K562 (cell line): ENCODE measurements at regions not wholly inside any gene's neighbourhood (a gene's known extent, or its start where the extent isn't known, plus 50 kb on each side); places are given as distances from the start of the nearest gene placed in this dataset.

Experiments used
- ATF1 ChIP-seq, 2 experiments: fragments of 450-650 bp in 1 of 2; IDR thresholded peaks; 2 replicates each; pipeline ENCODE4 v1.6.1; 2016; ENCODE audit warnings: missing compliant biosample characterization in 1 of 2, missing genetic modification characterization in 1 of 2
- CBFA2T3 ChIP-seq: fragments of 450-650 bp; IDR thresholded peaks from 2 replicates; pipeline ENCODE4 v1.6.1; 2017
- CEBPG ChIP-seq, 3 experiments: fragments of 200-800 bp in 1 of 3; sonication (Bioruptor generic) in 1 of 3; sonication (generic) in 1 of 3; formaldehyde crosslinking in 1 of 3; IDR thresholded peaks in 2 of 3; conservative IDR thresholded peaks in 1 of 3; 2 replicates each; pipeline versions ENCODE4 v1.6.1 to v1.8.0; 2016 to 2022; ENCODE audit warnings: missing compliant biosample characterization in 2 of 3, missing genetic modification characterization in 2 of 3, mild to moderate bottlenecking in 1 of 3, missing genetic modification reagents in 1 of 3
- CLOCK ChIP-seq: fragments of 250-450 bp; sonication (Bioruptor Pico); IDR thresholded peaks from 2 replicates; pipeline ENCODE4 v1.4.0; 2020; ENCODE audit warnings: mild to moderate bottlenecking, moderate library complexity, borderline replicate concordance
- CSDE1 ChIP-seq, 2 experiments: fragments of 450-650 bp; IDR thresholded peaks; 2 replicates each; pipeline ENCODE4 v1.6.1; 2016; ENCODE audit warnings: mild to moderate bottlenecking in 1 of 2
- DACH1 ChIP-seq: fragments of 450-650 bp; IDR thresholded peaks from 2 replicates; pipeline ENCODE4 v1.6.1; 2018; ENCODE audit not compliant: partially characterized antibody
- RAD21 ChIP-seq, 2 experiments: fragments of 250-450 bp in 1 of 2; fragments of 450-650 bp in 1 of 2; sonication (Bioruptor Pico) in 1 of 2; formaldehyde crosslinking in 1 of 2; IDR thresholded peaks in 1 of 2; conservative IDR thresholded peaks in 1 of 2; 2 replicates each; pipeline versions ENCODE4 v1.4.0 to v1.8.0; 2020 to 2022; ENCODE audit warnings: mild to moderate bottlenecking in 2 of 2, moderate library complexity in 1 of 2
- SMARCA4 ChIP-seq: fragments of 450-650 bp; IDR thresholded peaks from 2 replicates; pipeline ENCODE4 v1.6.1; 2016
- SOX6 ChIP-seq: fragments of 450-650 bp; IDR thresholded peaks from 2 replicates; pipeline ENCODE4 v1.6.1; 2014; ENCODE audit warnings: mild to moderate bottlenecking
- TGIF2 ChIP-seq: sonication (generic); formaldehyde crosslinking; IDR thresholded peaks from 2 replicates; pipeline ENCODE4 v1.8.1; 2022; ENCODE audit warnings: mild to moderate bottlenecking, missing genetic modification reagents, moderate library complexity
- ZC3H8 ChIP-seq: fragments of 450-650 bp; IDR thresholded peaks from 2 replicates; pipeline ENCODE4 v1.6.1; 2017
- ZNF316 ChIP-seq: fragments of 450-650 bp; IDR thresholded peaks from 2 replicates; pipeline ENCODE4 v1.6.1; 2016
- TF ChIP-seq, protein P1 (sequence below), 2 experiments: fragments of 450-650 bp; conservative IDR thresholded peaks; 2 replicates each; pipeline ENCODE4 v1.6.1; 2017; ENCODE audit warnings: mild to moderate bottlenecking in 2 of 2, moderate library complexity in 2 of 2
- TF ChIP-seq, protein P2 (sequence below): fragments of 450-650 bp; formaldehyde crosslinking; IDR thresholded peaks from 2 replicates; pipeline ENCODE4 v1.4.0; 2020; ENCODE audit warnings: mild to moderate bottlenecking, moderate library complexity
- TF ChIP-seq, protein P3 (sequence below), 2 experiments: IDR thresholded peaks in 1 of 2; conservative IDR thresholded peaks in 1 of 2; 2 replicates each; pipeline ENCODE4 v1.6.1; 2016; ENCODE audit warnings: low read depth in 2 of 2, mild to moderate bottlenecking in 1 of 2, missing compliant biosample characterization in 1 of 2, missing genetic modification characterization in 1 of 2, moderate library complexity in 1 of 2

DNA sequence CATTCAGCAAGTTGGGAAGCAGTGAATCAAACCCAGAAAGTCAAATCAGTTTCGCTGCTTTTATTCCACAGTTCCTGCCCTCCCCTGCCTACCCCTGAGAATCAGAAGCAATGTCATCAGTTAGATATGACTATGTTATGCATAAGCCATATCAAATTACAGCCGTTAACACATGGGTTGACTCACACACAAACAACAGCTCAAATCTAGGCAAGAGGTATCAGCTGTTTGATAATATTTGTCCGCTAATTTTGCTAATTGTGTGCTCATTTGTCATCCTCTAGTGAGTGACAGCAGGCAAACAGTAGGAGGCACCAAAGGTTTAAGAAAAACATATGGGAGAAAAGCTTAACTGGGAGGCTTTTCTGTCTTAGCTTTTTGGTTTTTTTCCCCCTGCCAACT lies 327.4 kb upstream of the CCL2 start (continued):
- TF ChIP-seq, protein P1, sequence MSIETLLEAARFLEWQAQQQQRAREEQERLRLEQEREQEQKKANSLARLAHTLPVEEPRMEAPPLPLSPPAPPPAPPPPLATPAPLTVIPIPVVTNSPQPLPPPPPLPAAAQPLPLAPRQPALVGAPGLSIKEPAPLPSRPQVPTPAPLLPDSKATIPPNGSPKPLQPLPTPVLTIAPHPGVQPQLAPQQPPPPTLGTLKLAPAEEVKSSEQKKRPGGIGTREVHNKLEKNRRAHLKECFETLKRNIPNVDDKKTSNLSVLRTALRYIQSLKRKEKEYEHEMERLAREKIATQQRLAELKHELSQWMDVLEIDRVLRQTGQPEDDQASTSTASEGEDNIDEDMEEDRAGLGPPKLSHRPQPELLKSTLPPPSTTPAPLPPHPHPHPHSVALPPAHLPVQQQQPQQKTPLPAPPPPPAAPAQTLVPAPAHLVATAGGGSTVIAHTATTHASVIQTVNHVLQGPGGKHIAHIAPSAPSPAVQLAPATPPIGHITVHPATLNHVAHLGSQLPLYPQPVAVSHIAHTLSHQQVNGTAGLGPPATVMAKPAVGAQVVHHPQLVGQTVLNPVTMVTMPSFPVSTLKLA (conservative IDR thresholded peaks at IDR 0.05), result peak in 1 of 2 experiments; percentile 45; a peak in 1 of 4 replicates
- no peak for TF ChIP-seq ZNF316
- 0 out of 2 replicates have a peak, but pooled peaks have one; percentile 44 for TF ChIP-seq SMARCA4
- TF ChIP-seq TGIF2 (CRISPR knock-in tag), result no peak
- peak; percentile 98 for TF ChIP-seq DACH1
- TF ChIP-seq ATF1 (CRISPR knock-in tag; IDR thresholded peaks at IDR 0.05), result no peak
- TF ChIP-seq ATF1 (tag; IDR thresholded peaks at IDR 0.05), result peak; percentile 48; the same call in 1 of the 2 replicates
- TF ChIP-seq, protein P2, sequence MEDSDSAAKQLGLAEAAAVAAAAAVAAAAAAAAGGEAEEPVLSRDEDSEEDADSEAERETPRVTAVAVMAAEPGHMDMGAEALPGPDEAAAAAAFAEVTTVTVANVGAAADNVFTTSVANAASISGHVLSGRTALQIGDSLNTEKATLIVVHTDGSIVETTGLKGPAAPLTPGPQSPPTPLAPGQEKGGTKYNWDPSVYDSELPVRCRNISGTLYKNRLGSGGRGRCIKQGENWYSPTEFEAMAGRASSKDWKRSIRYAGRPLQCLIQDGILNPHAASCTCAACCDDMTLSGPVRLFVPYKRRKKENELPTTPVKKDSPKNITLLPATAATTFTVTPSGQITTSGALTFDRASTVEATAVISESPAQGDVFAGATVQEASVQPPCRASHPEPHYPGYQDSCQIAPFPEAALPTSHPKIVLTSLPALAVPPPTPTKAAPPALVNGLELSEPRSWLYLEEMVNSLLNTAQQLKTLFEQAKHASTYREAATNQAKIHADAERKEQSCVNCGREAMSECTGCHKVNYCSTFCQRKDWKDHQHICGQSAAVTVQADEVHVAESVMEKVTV (CRISPR knock-in tag), result 0 out of 2 replicates have a peak, but pooled peaks have one; percentile 36
- TF ChIP-seq CSDE1 (IDR thresholded peaks at IDR 0.05), result no peak
- peak; percentile 76 to 81 for TF ChIP-seq RAD21 (CRISPR knock-in tag; conservative IDR thresholded peaks at IDR 0.05 in 1 of 2, IDR thresholded peaks at IDR 0.05 in 1 of 2)
- no peak for TF ChIP-seq CEBPG (CRISPR knock-in tag; IDR thresholded peaks at IDR 0.05)
- 0 out of 4 replicates have a peak, but pooled peaks of 1 of the 2 experiments have one; percentile 28 for TF ChIP-seq CEBPG (tag; conservative IDR thresholded peaks at IDR 0.05 in 1 of 2, IDR thresholded peaks at IDR 0.05 in 1 of 2)
- TF ChIP-seq, protein P3, sequence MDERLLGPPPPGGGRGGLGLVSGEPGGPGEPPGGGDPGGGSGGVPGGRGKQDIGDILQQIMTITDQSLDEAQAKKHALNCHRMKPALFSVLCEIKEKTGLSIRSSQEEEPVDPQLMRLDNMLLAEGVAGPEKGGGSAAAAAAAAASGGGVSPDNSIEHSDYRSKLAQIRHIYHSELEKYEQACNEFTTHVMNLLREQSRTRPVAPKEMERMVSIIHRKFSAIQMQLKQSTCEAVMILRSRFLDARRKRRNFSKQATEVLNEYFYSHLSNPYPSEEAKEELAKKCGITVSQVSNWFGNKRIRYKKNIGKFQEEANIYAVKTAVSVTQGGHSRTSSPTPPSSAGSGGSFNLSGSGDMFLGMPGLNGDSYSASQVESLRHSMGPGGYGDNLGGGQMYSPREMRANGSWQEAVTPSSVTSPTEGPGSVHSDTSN (CRISPR knock-in tag; IDR thresholded peaks at IDR 0.05; ENCODE audit: low read depth), result peak; percentile 47
- TF ChIP-seq, protein P3 (tag; conservative IDR thresholded peaks at IDR 0.05; ENCODE audit: low read depth), result peak; percentile 81
- TF ChIP-seq ZC3H8, result no peak
- TF ChIP-seq CBFA2T3, result peak; percentile 24; the same call in 1 of the 2 replicates
- peak; percentile 61 for TF ChIP-seq SOX6
- no peak for TF ChIP-seq CLOCK (CRISPR knock-in tag)
